HEK293 (cell line): ENCODE measurements at regions not wholly inside any gene's neighbourhood (a gene's known extent, or its start where the extent isn't known, plus 50 kb on each side); places are given as distances from the start of the nearest gene placed in this dataset.

Source experiments
- CTCF ChIA-PET: fragments of 350-600 bp; formaldehyde crosslinking; extraction: SDS; loops from one replicate; lab custom pipeline; 2021; ENCODE audit warnings: antibody characterized with exemption; lab: Yijun Ruan, JAX
- POLR2A ChIA-PET: fragments of 300-600 bp; formaldehyde crosslinking; extraction: SDS; loops from one replicate; lab custom pipeline; 2020; ENCODE audit warnings: antibody characterized with exemption, inconsistent platforms; lab: Yijun Ruan, JAX
- H3K27ac ChIP-seq: fragments of 200-500 bp; sonication (Bioruptor generic); 2 replicates; pipeline ENCODE4 v1.5.1; 2014; ENCODE audit warnings: low read depth, low read length, control low read depth, inconsistent platforms; ENCODE audit errors: extremely low read depth
- H3K36me3 ChIP-seq, 2 experiments: fragments of 200-500 bp in 1 of 2; sonication (Bioruptor generic) in 1 of 2; 1 replicate in 1 of 2; 2 replicates in 1 of 2; pipeline ENCODE4 v1.5.1; 2014 to 2017; ENCODE audit warnings: inconsistent platforms in 2 of 2, low read length in 2 of 2; ENCODE audit not compliant: control insufficient read depth in 2 of 2, insufficient read depth in 1 of 2
- H3K4me1 ChIP-seq: fragments of 200-500 bp; sonication (Bioruptor generic); 2 replicates; pipeline ENCODE4 v1.5.1; 2014; ENCODE audit warnings: mild to moderate bottlenecking, low read length, inconsistent platforms; ENCODE audit not compliant: control insufficient read depth, insufficient read depth
- H3K4me3 ChIP-seq: 2 replicates; pipeline ENCODE4 v1.5.1; 2011; ENCODE audit warnings: low read depth, mild to moderate bottlenecking, control low read depth, low read length, moderate library complexity
- H3K9me3 ChIP-seq: fragments of 200-500 bp; sonication (Bioruptor generic); 2 replicates; pipeline ENCODE4 v1.5.1; 2014; ENCODE audit warnings: low read depth, low read length, inconsistent platforms; ENCODE audit not compliant: control insufficient read depth, insufficient read depth
- PRDM1 ChIP-seq: fragments of 450-650 bp; formaldehyde crosslinking; IDR thresholded peaks from 2 replicates; pipeline ENCODE4; 2016; ENCODE audit warnings: missing biosample characterization, missing genetic modification characterization
- SCRT2 ChIP-seq: fragments of 450-650 bp; formaldehyde crosslinking; IDR thresholded peaks from 2 replicates; pipeline ENCODE4 v1.5.1; 2016; ENCODE audit warnings: missing biosample characterization, missing genetic modification characterization
- SP7 ChIP-seq: fragments of 450-650 bp; formaldehyde crosslinking; IDR thresholded peaks from 2 replicates; pipeline ENCODE4 v1.5.1; 2016; ENCODE audit warnings: missing biosample characterization, missing genetic modification characterization
- YY2 ChIP-seq: fragments of 450-650 bp; formaldehyde crosslinking; IDR thresholded peaks from 2 replicates; pipeline ENCODE4 v1.5.1; 2016; ENCODE audit warnings: missing biosample characterization, missing genetic modification characterization
- ZBTB10 ChIP-seq: fragments of 450-650 bp; formaldehyde crosslinking; IDR thresholded peaks from 2 replicates; pipeline ENCODE4 v1.5.1; 2016; ENCODE audit warnings: missing biosample characterization, missing genetic modification characterization
- ZBTB21 ChIP-seq: fragments of 450-650 bp; formaldehyde crosslinking; IDR thresholded peaks from 2 replicates; pipeline ENCODE4 v1.5.1; 2017; ENCODE audit warnings: missing biosample characterization, missing genetic modification characterization
- ZNF133 ChIP-seq: fragments of 450-650 bp; formaldehyde crosslinking; IDR thresholded peaks from 2 replicates; pipeline ENCODE4 v1.5.1; 2016; ENCODE audit warnings: missing biosample characterization, missing genetic modification characterization
- ZNF148 ChIP-seq: fragments of 450-650 bp; formaldehyde crosslinking; IDR thresholded peaks from 2 replicates; pipeline ENCODE4 v1.5.0; 2017; ENCODE audit warnings: missing biosample characterization, missing genetic modification characterization, borderline replicate concordance
- ZNF202 ChIP-seq: fragments of 450-650 bp; formaldehyde crosslinking; IDR thresholded peaks from 2 replicates; pipeline ENCODE4 v1.5.1; 2016; ENCODE audit warnings: missing biosample characterization, missing genetic modification characterization, borderline replicate concordance
- ZNF23 ChIP-seq: fragments of 450-650 bp; formaldehyde crosslinking; IDR thresholded peaks from 2 replicates; pipeline ENCODE4 v1.5.1; 2016; ENCODE audit warnings: missing biosample characterization, missing genetic modification characterization, borderline replicate concordance
- ZNF266 ChIP-seq: fragments of 450-650 bp; formaldehyde crosslinking; IDR thresholded peaks from 2 replicates; pipeline ENCODE4 v1.5.1; 2016; ENCODE audit warnings: missing biosample characterization, missing genetic modification characterization, low read depth
- ZNF302 ChIP-seq: fragments of 450-650 bp; formaldehyde crosslinking; IDR thresholded peaks from 2 replicates; pipeline ENCODE4 v1.5.1; 2016; ENCODE audit warnings: missing biosample characterization, missing genetic modification characterization, low read depth
- ZNF335 ChIP-seq: fragments of 450-650 bp; formaldehyde crosslinking; conservative IDR thresholded peaks from 2 replicates; pipeline ENCODE4 v1.5.1; 2016; ENCODE audit warnings: missing biosample characterization, missing genetic modification characterization
- ZNF426 ChIP-seq: fragments of 450-650 bp; formaldehyde crosslinking; IDR thresholded peaks from 2 replicates; pipeline ENCODE4 v1.5.1; 2017; ENCODE audit warnings: missing biosample characterization, missing genetic modification characterization, mild to moderate bottlenecking, inconsistent platforms, moderate library complexity
- ZNF48 ChIP-seq: fragments of 450-650 bp; formaldehyde crosslinking; IDR thresholded peaks from 2 replicates; pipeline ENCODE4 v1.5.1; 2016; ENCODE audit warnings: missing biosample characterization, missing genetic modification characterization
- ZNF518A ChIP-seq: fragments of 450-650 bp; formaldehyde crosslinking; conservative IDR thresholded peaks from 2 replicates; pipeline ENCODE4 v1.5.1; 2016; ENCODE audit warnings: low read depth, missing biosample characterization, missing genetic modification characterization
- ZNF529 ChIP-seq: fragments of 450-650 bp; formaldehyde crosslinking; IDR thresholded peaks from 2 replicates; pipeline ENCODE4 v1.5.1; 2017; ENCODE audit warnings: missing genetic modification characterization, missing biosample characterization; ENCODE audit not compliant: insufficient replicate concordance
- ZNF596 ChIP-seq: fragments of 450-650 bp; IDR thresholded peaks from 2 replicates; pipeline ENCODE4 v1.5.0; 2018; ENCODE audit warnings: missing biosample characterization, mild to moderate bottlenecking, missing genetic modification characterization, moderate library complexity
- ZNF610 ChIP-seq: fragments of 450-650 bp; formaldehyde crosslinking; IDR thresholded peaks from 2 replicates; pipeline ENCODE4 v1.5.1; 2016; ENCODE audit warnings: missing biosample characterization, missing genetic modification characterization, borderline replicate concordance
- ZNF621 ChIP-seq: fragments of 450-650 bp; formaldehyde crosslinking; IDR thresholded peaks from 2 replicates; pipeline ENCODE4 v1.5.1; 2017; ENCODE audit warnings: missing biosample characterization, missing genetic modification characterization
- ZNF629 ChIP-seq: fragments of 450-650 bp; formaldehyde crosslinking; IDR thresholded peaks from 2 replicates; pipeline ENCODE4 v1.5.1; 2017; ENCODE audit warnings: missing biosample characterization, missing genetic modification characterization

- Histone ChIP-seq H3K4me1 (no peaks in the 10 kb centered on the region), H3K27ac (no peak overlapping the region), H3K4me3 (no peak overlapping the region), H3K36me3 (no peaks in the 10 kb centered on the region), H3K9me3 (no peaks in the 10 kb centered on the region)
- TF ChIP-seq SP7 (tag by site-specific recombination) (no peak), SCRT2 (tag by site-specific recombination) (no peak), ZNF529 (tag by site-specific recombination) (no peak), ZNF621 (no peak), ZNF148 (tag by site-specific recombination) (no peak), ZNF518A (no peak), ZNF48 (tag by site-specific recombination) (no peak), ZNF266 (tag by site-specific recombination) (no peak), ZNF302 (tag by site-specific recombination) (no peak)
- CTCF ChIA-PET = no interaction called here
- POLR2A ChIA-PET = no interaction called here
Observed at GRCh38 chr5:3251784-3252183, 343.8 kb upstream of the IRX1 start.

- TF ChIP-seq ZNF23 (tag by site-specific recombination) (no peak), ZNF629 (tag by site-specific recombination) (no peak), ZNF335 (tag by site-specific recombination) (no peak)
- H3K4me3 ChIP-seq = no peak overlapping the region
- H3K27ac ChIP-seq = no peak overlapping the region
- no peaks in the 10 kb centered on the region for H3K4me1 ChIP-seq
- CTCF ChIA-PET = no interaction called here
- H3K9me3 ChIP-seq = no peaks in the 10 kb centered on the region
- POLR2A ChIA-PET = no interaction called here
- H3K36me3 ChIP-seq = no peaks in the 10 kb centered on the region
Observed at GRCh38 chr5:3249401-3249800, 346.2 kb upstream of the IRX1 start.

- ChIA-PET POLR2A (no interaction called here), CTCF (no interaction called here)
- H3K9me3 ChIP-seq = no peaks in the 10 kb centered on the region
- no peak overlapping the region for H3K27ac ChIP-seq
- no peaks in the 10 kb centered on the region for H3K4me1 ChIP-seq
- no peaks in the 10 kb centered on the region for H3K36me3 ChIP-seq
- TF ChIP-seq YY2 (tag by site-specific recombination) (no peak), ZNF426 (no peak), ZNF202 (tag by site-specific recombination) (no peak), ZNF596 (tag by site-specific recombination) (no peak), ZNF610 (no peak), ZNF133 (tag by site-specific recombination) (no peak), ZBTB10 (tag by site-specific recombination) (no peak), PRDM1 (tag by site-specific recombination) (no peak), ZBTB21 (tag by site-specific recombination) (no peak)
- no peak overlapping the region for H3K4me3 ChIP-seq
Observed at GRCh38 chr5:3237276-3237868, 358.3 kb upstream of the IRX1 start.
